ENCODE measurements at regions not wholly inside any gene's neighbourhood (a gene's known extent, or its start where the extent isn't known, plus 50 kb on each side); places are given as distances from the start of the nearest gene placed in this dataset.

DNA sequence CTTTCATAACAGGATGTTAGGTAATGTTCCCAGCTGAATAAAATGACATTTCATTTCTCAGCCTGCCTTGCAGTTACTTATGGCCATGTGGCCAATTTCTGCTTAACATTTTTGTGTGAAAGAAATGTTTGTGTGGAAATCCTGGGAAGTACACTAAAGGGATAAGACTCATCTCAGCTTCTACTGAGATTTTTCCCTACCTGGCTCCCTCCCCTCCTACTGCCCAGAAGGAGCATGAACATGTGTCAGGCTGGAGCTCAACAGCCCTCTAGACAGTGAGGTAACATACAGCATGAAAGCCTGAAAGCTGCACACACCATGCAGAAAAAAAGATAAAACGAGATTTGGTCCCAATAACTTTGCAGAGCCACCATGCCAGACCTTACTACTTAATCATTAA, 288.4 kb upstream of the COX7C start:
- no peak for FAIRE-seq
- no TSS peak for BruUV-seq (replicated peaks)
- in situ Hi-C loops (cut with MboI) (no loop called here), intact Hi-C loops (cut with micrococcal nuclease; ENCODE audit: unreplicated experiment) (no loop called here)
- H3K4me2 ChIP-seq (ENCODE audit: control insufficient read depth, insufficient read depth), result no peak overlapping the region
- no peak for ATAC-seq
- ChIA-PET SMC1A (ENCODE audit: uncharacterized antibody, unreplicated experiment) (no interaction called here), POLR2A (no interaction called here), RAD21 (ENCODE audit: unreplicated experiment) (no interaction called here), CTCF (no interaction called here)
- H3K4me1 ChIP-seq (ENCODE audit: control insufficient read depth, insufficient read depth, low read length), result no peaks in the 10 kb centered on the region
- DNase-seq (ENCODE audit: low read depth, low spot score), result no peak
- H4K20me1 ChIP-seq (ENCODE audit: control insufficient read depth, insufficient read depth), result no peaks in the 10 kb centered on the region
- no peaks in the 10 kb centered on the region for H3K27me3 ChIP-seq (replicated peaks in 1 of 2; ENCODE audit: control insufficient read depth in 2 of 2, insufficient read depth in 2 of 2, low read length in 1 of 2)
- WGBS (ENCODE audit: insufficient coverage, insufficient replicate concordance, low lambda C conversion rate, missing lambda C conversion rate), result 0% methylated on average over 1 of the region's 1 CpG
- no peaks in the 10 kb centered on the region for H3K9me3 ChIP-seq (replicated peaks; ENCODE audit: control insufficient read depth, insufficient read depth, low read length)
- TF ChIP-seq CEBPB (IDR thresholded peaks at IDR 0.05; ENCODE audit: borderline replicate concordance in 1 of 2, low read depth in 2 of 2, low read length in 2 of 2) (no peak), MYC (IDR thresholded peaks at IDR 0.05; ENCODE audit: insufficient read depth, insufficient read length, insufficient replicate concordance, low read length, severe bottlenecking) (no peak), JUND (IDR thresholded peaks at IDR 0.05; ENCODE audit: low read depth, low read length) (no peak), STAT1 (conservative IDR thresholded peaks at IDR 0.05) (no peak), MEF2B (IDR thresholded peaks at IDR 0.05; ENCODE audit: partially characterized antibody, poor library complexity, severe bottlenecking) (no peak), KAT2A (conservative IDR thresholded peaks at IDR 0.05; ENCODE audit: control insufficient read depth, low read depth, low read length) (no peak)
- TF ChIP-seq, protein P1, sequence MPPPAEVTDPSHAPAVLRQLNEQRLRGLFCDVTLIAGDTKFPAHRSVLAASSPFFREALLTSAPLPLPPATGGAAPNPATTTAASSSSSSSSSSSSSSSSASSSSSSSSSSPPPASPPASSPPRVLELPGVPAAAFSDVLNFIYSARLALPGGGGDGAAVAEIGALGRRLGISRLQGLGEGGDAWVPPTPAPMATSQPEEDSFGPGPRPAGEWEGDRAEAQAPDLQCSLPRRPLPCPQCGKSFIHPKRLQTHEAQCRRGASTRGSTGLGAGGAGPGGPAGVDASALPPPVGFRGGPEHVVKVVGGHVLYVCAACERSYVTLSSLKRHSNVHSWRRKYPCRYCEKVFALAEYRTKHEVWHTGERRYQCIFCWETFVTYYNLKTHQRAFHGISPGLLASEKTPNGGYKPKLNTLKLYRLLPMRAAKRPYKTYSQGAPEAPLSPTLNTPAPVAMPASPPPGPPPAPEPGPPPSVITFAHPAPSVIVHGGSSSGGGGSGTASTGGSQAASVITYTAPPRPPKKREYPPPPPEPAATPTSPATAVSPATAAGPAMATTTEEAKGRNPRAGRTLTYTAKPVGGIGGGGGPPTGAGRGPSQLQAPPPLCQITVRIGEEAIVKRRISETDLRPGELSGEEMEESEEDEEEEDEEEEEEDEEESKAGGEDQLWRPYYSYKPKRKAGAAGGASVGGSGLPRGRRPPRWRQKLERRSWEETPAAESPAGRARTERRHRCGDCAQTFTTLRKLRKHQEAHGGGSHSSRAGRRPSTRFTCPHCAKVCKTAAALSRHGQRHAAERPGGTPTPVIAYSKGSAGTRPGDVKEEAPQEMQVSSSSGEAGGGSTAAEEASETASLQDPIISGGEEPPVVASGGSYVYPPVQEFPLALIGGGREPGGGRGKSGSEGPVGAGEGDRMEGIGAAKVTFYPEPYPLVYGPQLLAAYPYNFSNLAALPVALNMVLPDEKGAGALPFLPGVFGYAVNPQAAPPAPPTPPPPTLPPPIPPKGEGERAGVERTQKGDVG (CRISPR knock-in tag; IDR thresholded peaks at IDR 0.05), result no peak
- H3K4me3 ChIP-seq, result no peak overlapping the region
- no peak overlapping the region for H3K27ac ChIP-seq (ENCODE audit: control insufficient read depth, insufficient read depth)
- no peak overlapping the region for H2AFZ ChIP-seq (ENCODE audit: control insufficient read depth, low read depth, low read length)
- H3K9ac ChIP-seq (ENCODE audit: control insufficient read depth, insufficient read depth, low read length), result no peak overlapping the region
- H3K36me3 ChIP-seq (ENCODE audit: control insufficient read depth in 2 of 2, insufficient read depth in 2 of 2, low read length in 1 of 2), result no peaks in the 10 kb centered on the region
- H3K79me2 ChIP-seq (ENCODE audit: control insufficient read depth, insufficient read depth, low read length), result no peaks in the 10 kb centered on the region
